ENCODE measurements at regions not wholly inside any gene's neighbourhood (a gene's known extent, or its start where the extent isn't known, plus 50 kb on each side); places are given as distances from the start of the nearest gene placed in this dataset.
A peak's percentile ranks its signal among the peaks of the same experiment; 100 is the strongest.

DNA sequence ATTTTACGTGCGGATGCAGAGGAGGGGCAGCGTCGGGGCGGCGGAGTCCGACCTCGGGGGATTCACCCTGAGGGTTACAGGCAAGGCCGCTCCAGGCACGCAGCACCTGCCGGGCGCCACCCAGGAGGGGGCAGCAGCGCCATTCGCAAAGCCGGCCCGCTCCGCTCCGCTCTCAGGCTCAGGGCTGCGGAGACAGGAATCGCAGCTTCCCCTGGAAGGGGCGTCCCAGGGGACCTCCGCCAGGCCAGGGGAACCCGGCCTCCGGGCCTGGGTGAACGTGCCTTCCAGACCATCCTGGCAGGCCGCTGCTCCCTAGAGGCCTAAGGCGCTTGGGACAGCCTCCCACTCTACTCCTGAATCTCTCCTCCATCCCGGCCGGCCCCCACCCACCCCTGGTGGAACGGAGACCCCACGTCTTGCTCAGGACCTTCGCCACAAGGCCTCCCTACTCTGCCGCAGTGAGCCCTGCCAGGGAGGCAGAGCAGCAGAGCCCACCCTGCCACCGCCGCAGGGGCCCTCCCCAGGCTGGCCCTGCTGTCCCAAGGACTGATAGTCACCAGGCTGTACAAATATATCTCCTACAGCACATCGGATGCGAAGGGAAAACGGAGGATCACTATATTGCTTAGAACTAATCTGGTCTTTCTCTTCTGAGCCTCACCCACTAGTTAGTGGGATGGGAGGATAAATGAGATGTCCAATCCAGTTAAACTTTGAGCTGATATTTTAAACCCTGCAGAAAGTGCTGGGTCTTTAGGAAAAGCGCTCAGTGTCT is 115.0 kb downstream of the SMIM20 start (continued):
- no peak for TF ChIP-seq BMI1 (IDR thresholded peaks at IDR 0.05; ENCODE audit: borderline replicate concordance)
- no peak for TF ChIP-seq SKIL (IDR thresholded peaks at IDR 0.05; ENCODE audit: low read depth, poor library complexity, severe bottlenecking)
- TF ChIP-seq ZNF207 (IDR thresholded peaks at IDR 0.05; ENCODE audit: borderline replicate concordance), result no peak
- TF ChIP-seq, protein P1, sequence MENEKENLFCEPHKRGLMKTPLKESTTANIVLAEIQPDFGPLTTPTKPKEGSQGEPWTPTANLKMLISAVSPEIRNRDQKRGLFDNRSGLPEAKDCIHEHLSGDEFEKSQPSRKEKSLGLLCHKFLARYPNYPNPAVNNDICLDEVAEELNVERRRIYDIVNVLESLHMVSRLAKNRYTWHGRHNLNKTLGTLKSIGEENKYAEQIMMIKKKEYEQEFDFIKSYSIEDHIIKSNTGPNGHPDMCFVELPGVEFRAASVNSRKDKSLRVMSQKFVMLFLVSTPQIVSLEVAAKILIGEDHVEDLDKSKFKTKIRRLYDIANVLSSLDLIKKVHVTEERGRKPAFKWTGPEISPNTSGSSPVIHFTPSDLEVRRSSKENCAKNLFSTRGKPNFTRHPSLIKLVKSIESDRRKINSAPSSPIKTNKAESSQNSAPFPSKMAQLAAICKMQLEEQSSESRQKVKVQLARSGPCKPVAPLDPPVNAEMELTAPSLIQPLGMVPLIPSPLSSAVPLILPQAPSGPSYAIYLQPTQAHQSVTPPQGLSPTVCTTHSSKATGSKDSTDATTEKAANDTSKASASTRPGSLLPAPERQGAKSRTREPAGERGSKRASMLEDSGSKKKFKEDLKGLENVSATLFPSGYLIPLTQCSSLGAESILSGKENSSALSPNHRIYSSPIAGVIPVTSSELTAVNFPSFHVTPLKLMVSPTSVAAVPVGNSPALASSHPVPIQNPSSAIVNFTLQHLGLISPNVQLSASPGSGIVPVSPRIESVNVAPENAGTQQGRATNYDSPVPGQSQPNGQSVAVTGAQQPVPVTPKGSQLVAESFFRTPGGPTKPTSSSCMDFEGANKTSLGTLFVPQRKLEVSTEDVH (IDR thresholded peaks at IDR 0.05; ENCODE audit: low read depth, partially characterized antibody), result no peak
- no peak for TF ChIP-seq ETV6 (conservative IDR thresholded peaks at IDR 0.05 in 1 of 2, IDR thresholded peaks at IDR 0.05 in 1 of 2; ENCODE audit: borderline replicate concordance in 1 of 2, low read depth in 1 of 2)
- no peak for TF ChIP-seq DPF2 (IDR thresholded peaks at IDR 0.05)
- TF ChIP-seq EP300 (IDR thresholded peaks at IDR 0.05; ENCODE audit: borderline replicate concordance in 1 of 2, control insufficient read depth in 1 of 2, low read depth in 2 of 2, low read length in 2 of 2), result no peak
- no peak for TF ChIP-seq POLR2AphosphoS2 (IDR thresholded peaks at IDR 0.05; ENCODE audit: low read depth, low read length)
- TF ChIP-seq RELA (IDR thresholded peaks at IDR 0.05; ENCODE audit: borderline replicate concordance, partially characterized antibody), result no peak
- TF ChIP-seq TBL1XR1 (IDR thresholded peaks at IDR 0.05; ENCODE audit: low read depth, low read length), result no peak
- TF ChIP-seq RAD51 (IDR thresholded peaks at IDR 0.05), result no peak
- no peak for TF ChIP-seq ZNF384 (IDR thresholded peaks at IDR 0.05; ENCODE audit: borderline replicate concordance, low read depth, low read length)
- no peak for TF ChIP-seq CBFB (IDR thresholded peaks at IDR 0.05; ENCODE audit: low read depth)
- TF ChIP-seq RB1 (IDR thresholded peaks at IDR 0.05; ENCODE audit: borderline replicate concordance), result peak; percentile 27; the same call in 1 of the 2 replicates
- TF ChIP-seq RBBP5 (conservative IDR thresholded peaks at IDR 0.05), result no peak
- TF ChIP-seq BCL11A (IDR thresholded peaks at IDR 0.05; ENCODE audit: low read depth, low read length), result no peak
- TF ChIP-seq, protein P2, sequence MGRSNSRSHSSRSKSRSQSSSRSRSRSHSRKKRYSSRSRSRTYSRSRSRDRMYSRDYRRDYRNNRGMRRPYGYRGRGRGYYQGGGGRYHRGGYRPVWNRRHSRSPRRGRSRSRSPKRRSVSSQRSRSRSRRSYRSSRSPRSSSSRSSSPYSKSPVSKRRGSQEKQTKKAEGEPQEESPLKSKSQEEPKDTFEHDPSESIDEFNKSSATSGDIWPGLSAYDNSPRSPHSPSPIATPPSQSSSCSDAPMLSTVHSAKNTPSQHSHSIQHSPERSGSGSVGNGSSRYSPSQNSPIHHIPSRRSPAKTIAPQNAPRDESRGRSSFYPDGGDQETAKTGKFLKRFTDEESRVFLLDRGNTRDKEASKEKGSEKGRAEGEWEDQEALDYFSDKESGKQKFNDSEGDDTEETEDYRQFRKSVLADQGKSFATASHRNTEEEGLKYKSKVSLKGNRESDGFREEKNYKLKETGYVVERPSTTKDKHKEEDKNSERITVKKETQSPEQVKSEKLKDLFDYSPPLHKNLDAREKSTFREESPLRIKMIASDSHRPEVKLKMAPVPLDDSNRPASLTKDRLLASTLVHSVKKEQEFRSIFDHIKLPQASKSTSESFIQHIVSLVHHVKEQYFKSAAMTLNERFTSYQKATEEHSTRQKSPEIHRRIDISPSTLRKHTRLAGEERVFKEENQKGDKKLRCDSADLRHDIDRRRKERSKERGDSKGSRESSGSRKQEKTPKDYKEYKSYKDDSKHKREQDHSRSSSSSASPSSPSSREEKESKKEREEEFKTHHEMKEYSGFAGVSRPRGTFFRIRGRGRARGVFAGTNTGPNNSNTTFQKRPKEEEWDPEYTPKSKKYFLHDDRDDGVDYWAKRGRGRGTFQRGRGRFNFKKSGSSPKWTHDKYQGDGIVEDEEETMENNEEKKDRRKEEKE (IDR thresholded peaks at IDR 0.05), result no peak
- no peak for TF ChIP-seq CBX5 (IDR thresholded peaks at IDR 0.05; ENCODE audit: low read depth)
- no peak for TF ChIP-seq NFIC (IDR thresholded peaks at IDR 0.05; ENCODE audit: low read depth, low read length)
- TF ChIP-seq NRF1 (conservative IDR thresholded peaks at IDR 0.05; ENCODE audit: low read depth, low read length), result no peak
- TF ChIP-seq SIX5 (IDR thresholded peaks at IDR 0.05; ENCODE audit: low read depth, low read length, severe bottlenecking), result no peak
- TF ChIP-seq, protein P3, sequence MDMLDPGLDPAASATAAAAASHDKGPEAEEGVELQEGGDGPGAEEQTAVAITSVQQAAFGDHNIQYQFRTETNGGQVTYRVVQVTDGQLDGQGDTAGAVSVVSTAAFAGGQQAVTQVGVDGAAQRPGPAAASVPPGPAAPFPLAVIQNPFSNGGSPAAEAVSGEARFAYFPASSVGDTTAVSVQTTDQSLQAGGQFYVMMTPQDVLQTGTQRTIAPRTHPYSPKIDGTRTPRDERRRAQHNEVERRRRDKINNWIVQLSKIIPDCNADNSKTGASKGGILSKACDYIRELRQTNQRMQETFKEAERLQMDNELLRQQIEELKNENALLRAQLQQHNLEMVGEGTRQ (IDR thresholded peaks at IDR 0.05; ENCODE audit: borderline replicate concordance, low read depth, low read length), result no peak
